IPS DF 4.7 (cell line): ENCODE measurements at regions not wholly inside any gene's neighbourhood (a gene's known extent, or its start where the extent isn't known, plus 50 kb on each side); places are given as distances from the start of the nearest gene placed in this dataset.

Experiments
- DNase-seq: peaks from one replicate; pipeline ENCODE4 v3.0.0-alpha.2; 2013; ENCODE audit warnings: low spot score; ENCODE audit errors: extremely low read depth

DNA sequence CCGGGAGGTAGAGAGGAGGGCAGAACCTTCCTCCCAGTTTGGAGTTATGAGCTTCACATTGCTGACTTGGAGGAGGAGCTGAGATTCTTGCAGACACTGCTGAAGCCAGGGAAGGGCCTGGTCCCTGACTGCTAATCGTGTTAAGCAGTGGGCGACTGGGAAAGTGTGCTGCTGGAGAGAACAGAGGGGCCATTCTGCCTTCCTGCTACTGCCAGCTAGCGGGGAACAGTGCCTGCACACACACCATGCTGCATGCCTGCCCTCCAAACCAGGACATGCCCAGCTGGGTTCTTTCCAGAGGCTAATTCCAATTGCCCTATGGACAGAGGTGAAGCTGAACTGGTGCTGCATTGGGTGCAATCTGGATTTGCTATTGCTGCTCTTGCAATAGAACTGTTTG lies 281.4 kb downstream of the AJAP1 start:
- DNase-seq = no peak

- DNase-seq = no peak
These were observed 278.8 kb downstream of the AJAP1 start for GRCh38 chr1:4933232-4933631.

DNA sequence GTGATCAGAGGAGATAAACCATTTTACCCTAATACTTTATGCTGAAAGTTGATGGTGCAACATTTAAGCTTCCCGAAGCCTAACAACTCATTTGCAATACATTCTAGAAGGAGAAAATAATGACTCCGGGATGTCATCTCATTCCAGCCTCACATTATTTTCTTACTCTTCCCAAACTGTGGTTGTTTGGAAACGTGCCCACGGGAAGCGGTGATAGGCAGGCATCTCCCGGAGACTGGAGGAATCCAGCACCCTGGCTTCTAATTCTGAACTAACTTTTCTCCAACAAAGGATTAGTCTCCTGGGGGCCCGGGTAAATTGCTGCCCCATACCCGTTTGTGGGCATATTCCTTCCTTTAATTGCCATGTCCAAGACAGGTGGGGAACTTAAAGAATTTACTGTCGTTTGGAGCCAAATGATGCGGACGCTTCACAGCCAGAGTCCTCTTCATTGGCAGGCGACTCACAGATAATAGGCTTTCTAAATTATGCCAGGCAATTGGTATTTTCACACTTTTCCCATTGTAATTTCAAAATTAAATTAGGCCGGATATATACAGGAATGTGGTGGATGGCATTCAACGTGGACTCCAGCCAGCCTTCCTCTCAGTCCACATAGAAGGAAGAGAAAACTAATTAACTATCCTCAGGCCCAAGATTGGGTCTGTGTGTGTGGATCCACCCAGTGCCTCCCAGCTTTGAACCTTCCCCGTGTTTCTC lies 278.1 kb downstream of the AJAP1 start:
- DNase-seq = no peak

GRCh38 chr1:4931486-4931885 lies 277.1 kb downstream of the AJAP1 start:
- DNase-seq = no peak

DNA sequence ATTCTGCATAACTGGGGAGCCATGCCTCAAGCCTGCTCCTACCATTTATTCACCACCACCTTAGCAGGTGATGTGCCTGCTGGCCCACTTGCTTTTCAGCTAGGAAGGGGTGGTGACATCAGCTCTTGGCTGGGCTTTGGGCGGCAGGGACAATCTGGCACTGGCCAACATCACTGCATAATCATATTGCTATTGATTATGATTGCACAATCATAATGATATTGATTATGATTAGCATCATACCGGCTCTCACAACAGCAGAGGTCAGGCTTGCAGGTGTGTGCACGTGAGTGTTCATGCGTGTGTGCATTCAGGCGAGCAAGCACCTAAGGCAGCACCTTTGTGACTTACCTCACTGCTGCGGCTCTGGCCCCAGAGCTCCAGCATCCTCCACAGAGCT lies 273.8 kb downstream of the AJAP1 start:
- no peak for DNase-seq

DNA sequence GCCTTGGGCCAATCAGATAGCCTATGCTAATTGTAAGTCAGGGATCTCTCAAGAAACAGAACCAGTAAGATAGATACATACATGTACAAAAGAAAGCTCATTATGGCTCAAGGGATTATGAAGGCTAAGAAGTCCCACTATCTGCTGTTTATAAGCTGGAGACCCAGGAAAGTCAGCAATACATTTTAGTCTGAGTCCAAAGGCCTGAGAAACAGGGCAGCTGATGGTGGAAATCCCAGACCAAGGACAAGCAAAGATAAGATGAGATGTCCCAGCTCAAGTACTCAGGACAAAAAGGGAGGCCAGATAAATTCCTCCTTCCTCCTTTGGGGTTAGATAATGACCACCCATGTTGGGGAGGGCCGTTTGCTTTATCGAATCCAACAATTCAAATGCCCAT lies 269.9 kb downstream of the AJAP1 start:
- DNase-seq = no peak

- no peak for DNase-seq
These were observed 262.2 kb downstream of the AJAP1 start for GRCh38 chr1:4916610-4917009.

DNA sequence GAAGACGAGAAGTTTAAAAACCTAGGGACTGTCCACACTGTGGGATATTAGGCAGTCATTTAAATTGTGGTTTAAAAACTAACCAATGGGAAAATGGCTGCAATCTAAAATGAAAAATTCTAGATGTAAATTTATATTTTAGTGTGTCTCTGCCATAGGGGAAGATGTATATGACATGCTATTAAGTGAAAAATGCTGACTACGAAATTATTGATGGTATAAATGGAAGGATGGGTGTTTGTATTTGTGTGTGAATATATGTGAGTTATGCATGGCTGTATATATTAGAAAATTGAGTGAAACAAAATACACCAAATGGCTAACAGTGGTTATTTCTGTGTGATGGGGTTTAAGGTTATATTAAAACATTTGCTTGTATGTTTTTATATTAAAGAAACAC lies 260.7 kb downstream of the AJAP1 start:
- no peak for DNase-seq

GRCh38 chr1:4908486-4908885 lies 254.1 kb downstream of the AJAP1 start:
- no peak for DNase-seq

DNA sequence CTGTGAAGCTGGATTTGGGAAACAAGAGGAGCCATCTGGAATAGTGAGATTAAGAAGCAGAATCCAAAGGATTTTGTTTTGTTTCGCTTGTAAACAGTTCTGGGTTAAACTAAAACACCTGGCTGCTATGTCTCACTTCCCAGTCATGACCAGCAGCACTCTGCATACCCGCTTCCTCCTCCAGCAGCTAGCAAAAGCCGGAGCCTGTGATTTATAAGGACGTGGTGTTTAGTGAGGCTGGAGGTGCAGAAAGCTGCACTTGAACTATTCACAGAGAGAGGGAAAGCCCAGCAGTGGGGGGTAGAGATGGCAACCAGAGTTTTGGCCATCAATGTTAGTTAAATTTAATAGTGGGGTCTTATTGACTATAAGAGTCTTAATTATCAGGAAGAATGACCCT lies 240.2 kb downstream of the AJAP1 start:
- no peak for DNase-seq

GRCh38 chr1:4880626-4881025 lies 226.2 kb downstream of the AJAP1 start:
- DNase-seq = no peak

- no peak for DNase-seq
These were observed 223.0 kb downstream of the AJAP1 start for GRCh38 chr1:4877426-4877825.

- DNase-seq = no peak
These were observed 217.0 kb downstream of the AJAP1 start for GRCh38 chr1:4871373-4871772.

DNA sequence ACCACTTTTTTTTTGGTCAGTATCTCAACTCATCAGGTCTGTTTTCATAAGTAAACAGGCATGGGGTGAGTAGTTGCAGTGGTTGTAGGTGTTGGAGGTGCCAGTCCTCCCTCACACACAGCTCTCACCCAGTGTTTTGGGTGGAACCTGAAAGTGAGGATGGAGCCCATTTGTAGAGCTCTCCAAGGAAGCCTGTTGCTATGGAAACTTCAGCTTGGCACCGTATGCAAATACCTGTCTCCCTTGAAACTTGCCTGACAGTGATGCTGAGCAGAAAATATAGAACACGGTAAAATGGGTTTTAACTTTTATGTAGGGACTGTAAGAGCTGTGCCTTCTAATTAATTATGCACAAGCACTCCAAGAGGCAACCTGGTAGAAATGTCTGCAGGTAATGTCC lies 214.1 kb downstream of the AJAP1 start:
- no peak for DNase-seq

DNA sequence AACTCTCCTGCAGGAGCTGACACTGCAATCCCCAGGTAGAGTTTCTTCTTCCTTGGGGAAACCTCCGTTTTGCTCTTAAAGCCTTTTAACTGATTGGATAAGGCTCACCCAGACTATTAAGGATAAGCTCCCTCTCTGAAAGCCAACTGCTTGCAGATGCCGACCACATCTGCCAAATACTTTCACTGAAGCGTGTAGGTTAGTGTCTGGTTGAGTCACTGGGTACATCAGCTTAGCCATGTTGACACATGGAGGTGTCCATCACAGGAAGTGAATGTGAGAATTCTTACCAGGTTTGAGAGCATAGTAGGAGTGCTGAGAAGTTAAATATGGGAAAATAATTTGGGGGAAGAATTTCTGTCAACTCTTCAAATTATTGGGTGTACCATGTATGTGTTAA lies 202.0 kb downstream of the AJAP1 start:
- no peak for DNase-seq

- DNase-seq = no peak
These were observed 200.0 kb downstream of the AJAP1 start for GRCh38 chr1:4854367-4854766.

DNA sequence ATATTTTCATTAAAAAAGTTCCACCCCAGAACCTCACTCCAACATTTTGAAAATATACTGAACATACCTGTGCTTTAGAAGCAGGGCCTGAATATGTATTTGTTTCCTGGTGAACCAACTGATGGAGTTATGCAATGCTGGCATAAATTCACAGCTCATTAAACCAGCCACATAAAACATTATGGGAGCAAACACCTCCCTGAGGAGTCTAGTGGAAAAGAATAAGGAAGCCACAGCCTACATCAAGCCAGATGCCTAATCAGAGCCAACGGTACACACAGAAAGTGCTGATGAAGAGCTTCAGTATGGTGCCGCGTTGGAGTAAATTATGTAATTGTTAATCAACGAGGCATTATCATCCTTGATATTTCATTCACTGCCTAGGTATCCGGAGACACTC lies 199.5 kb downstream of the AJAP1 start:
- no peak for DNase-seq

DNA sequence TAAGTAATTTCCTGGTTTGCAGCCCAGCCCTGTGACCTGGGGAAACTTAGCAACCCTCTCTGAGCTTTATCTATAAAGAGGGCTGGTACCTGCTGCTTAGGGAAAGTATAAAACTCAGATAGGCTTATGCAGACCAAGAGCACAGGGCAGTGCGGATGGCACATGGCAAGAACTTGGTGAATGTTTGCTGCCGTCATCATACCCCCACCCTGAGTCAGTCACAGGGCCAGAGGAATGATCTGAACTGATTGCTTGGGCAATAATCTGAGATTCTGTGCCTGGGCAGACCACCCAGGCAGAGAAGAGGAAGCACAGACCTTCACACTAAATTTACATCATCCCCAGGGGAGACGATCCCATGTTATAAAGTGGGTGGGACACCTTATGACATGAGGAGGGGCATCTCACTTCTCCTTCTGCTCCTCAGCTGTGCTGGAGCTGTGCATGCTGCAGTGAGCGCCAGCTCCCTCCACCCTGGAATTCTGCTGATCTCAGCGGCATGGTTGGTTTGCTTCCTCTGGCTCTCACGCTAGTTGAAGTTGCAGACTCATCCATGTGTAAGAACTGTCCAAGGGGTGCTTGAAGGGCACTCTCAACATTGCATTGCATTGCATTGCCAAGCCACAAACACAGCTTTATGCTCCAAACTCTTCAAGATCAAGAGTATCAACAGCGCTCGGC lies 197.1 kb downstream of the AJAP1 start:
- DNase-seq = no peak

- no peak for DNase-seq
These were observed 194.0 kb downstream of the AJAP1 start for GRCh38 chr1:4848431-4848830.

GRCh38 chr1:4847711-4848110 lies 193.3 kb downstream of the AJAP1 start:
- DNase-seq = no peak
